ENCODE measurements at regions not wholly inside any gene's neighbourhood (a gene's known extent, or its start where the extent isn't known, plus 50 kb on each side); places are given as distances from the start of the nearest gene placed in this dataset.

- Mint-ChIP-seq H3K27ac (no peak overlapping the region), H3K4me3 (no peak overlapping the region), H3K27me3 (no peaks in the 10 kb centered on the region), H3K4me1 (ENCODE audit: low read depth) (no peaks in the 10 kb centered on the region), H3K9me3 (peaks cover 12% of the 10 kb centered on the region), H3K36me3 (ENCODE audit: low read depth) (no peaks in the 10 kb centered on the region)
- Histone ChIP-seq H3K27me3 (ENCODE audit: control insufficient read depth in 1 of 2, insufficient read depth in 2 of 2, low read length in 2 of 2) (no peaks in the 10 kb centered on the region), H3K9me3 (ENCODE audit: control insufficient read depth in 1 of 2, insufficient read depth in 1 of 2, low read length in 2 of 2) (no peaks in the 10 kb centered on the region), H3K4me1 (ENCODE audit: insufficient read depth, low read length) (no peaks in the 10 kb centered on the region), H3K36me3 (ENCODE audit: insufficient read depth, low read length) (no peaks in the 10 kb centered on the region), H3K4me3 (ENCODE audit: low read length) (no peak overlapping the region), H3K27ac (ENCODE audit: low read depth in 1 of 2, low read length in 2 of 2) (no peak overlapping the region)
- ATAC-seq (ENCODE audit: poor library complexity): no peak
- no peak for DNase-seq
- intact Hi-C loops (cut with DNase I, micrococcal nuclease): no loop called here
- ChIA-PET POLR2A (no interaction called here), CTCF (no interaction called here)
- no peak for TF ChIP-seq CTCF (IDR thresholded peaks at IDR 0.05)
These were observed 767.2 kb downstream of the TNS3 start for GRCh38 chr7:46814516-46815250.

GRCh38 chr7:46812101-46812675 lies 769.7 kb downstream of the TNS3 start:
- no peak for TF ChIP-seq CTCF (IDR thresholded peaks at IDR 0.05)
- no peaks in the 10 kb centered on the region for H3K4me1 ChIP-seq (ENCODE audit: insufficient read depth, low read length)
- no peaks in the 10 kb centered on the region for H3K9me3 ChIP-seq (ENCODE audit: control insufficient read depth in 1 of 2, insufficient read depth in 1 of 2, low read length in 2 of 2)
- no peak overlapping the region for H3K4me3 Mint-ChIP-seq
- peaks cover 9% of the 10 kb centered on the region for H3K9me3 Mint-ChIP-seq
- no peak for ATAC-seq (ENCODE audit: poor library complexity)
- H3K27ac Mint-ChIP-seq: no peak overlapping the region
- H3K27me3 Mint-ChIP-seq: no peaks in the 10 kb centered on the region
- intact Hi-C loops (cut with DNase I, micrococcal nuclease): no loop called here
- H3K36me3 ChIP-seq (ENCODE audit: insufficient read depth, low read length): no peaks in the 10 kb centered on the region
- no peak overlapping the region for H3K4me3 ChIP-seq (ENCODE audit: low read length)
- H3K36me3 Mint-ChIP-seq (ENCODE audit: low read depth): no peaks in the 10 kb centered on the region
- DNase-seq: no peak
- no peak overlapping the region for H3K27ac ChIP-seq (ENCODE audit: low read depth in 1 of 2, low read length in 2 of 2)
- H3K4me1 Mint-ChIP-seq (ENCODE audit: low read depth): no peaks in the 10 kb centered on the region
- ChIA-PET CTCF (no interaction called here), POLR2A (no interaction called here)
- H3K27me3 ChIP-seq (ENCODE audit: control insufficient read depth in 1 of 2, insufficient read depth in 2 of 2, low read length in 2 of 2): no peaks in the 10 kb centered on the region

- no peak overlapping the region for H3K27ac ChIP-seq (ENCODE audit: low read depth in 1 of 2, low read length in 2 of 2)
- ChIA-PET CTCF (no interaction called here), POLR2A (no interaction called here)
- no peak for TF ChIP-seq CTCF (IDR thresholded peaks at IDR 0.05)
- no peak overlapping the region for H3K27ac Mint-ChIP-seq
- H3K4me3 ChIP-seq (ENCODE audit: low read length): no peak overlapping the region
- H3K4me1 ChIP-seq (ENCODE audit: insufficient read depth, low read length): no peaks in the 10 kb centered on the region
- H3K27me3 ChIP-seq (ENCODE audit: control insufficient read depth in 1 of 2, insufficient read depth in 2 of 2, low read length in 2 of 2): no peaks in the 10 kb centered on the region
- H3K36me3 Mint-ChIP-seq (ENCODE audit: low read depth): no peaks in the 10 kb centered on the region
- H3K9me3 ChIP-seq (ENCODE audit: control insufficient read depth in 1 of 2, insufficient read depth in 1 of 2, low read length in 2 of 2): no peaks in the 10 kb centered on the region
- ATAC-seq (ENCODE audit: poor library complexity): no peak
- H3K4me1 Mint-ChIP-seq (ENCODE audit: low read depth): no peaks in the 10 kb centered on the region
- H3K27me3 Mint-ChIP-seq: no peaks in the 10 kb centered on the region
- no peak overlapping the region for H3K4me3 Mint-ChIP-seq
- DNase-seq: no peak
- no peaks in the 10 kb centered on the region for H3K36me3 ChIP-seq (ENCODE audit: insufficient read depth, low read length)
- intact Hi-C loops (cut with DNase I, micrococcal nuclease): no loop called here
- peaks cover 9% of the 10 kb centered on the region for H3K9me3 Mint-ChIP-seq
These were observed 770.4 kb downstream of the TNS3 start for GRCh38 chr7:46811529-46811928.

Data from CD4-positive, alpha-beta T cell (primary cell).